AG04449 (cell line): ENCODE measurements at regions not wholly inside any gene's neighbourhood (a gene's known extent, or its start where the extent isn't known, plus 50 kb on each side); places are given as distances from the start of the nearest gene placed in this dataset.

ENCODE experiments used
- CTCF ChIA-PET: fragments of 350-600 bp; formaldehyde crosslinking; extraction: SDS; loops from one replicate; lab custom pipeline; 2021; ENCODE audit warnings: antibody characterized with exemption; lab: Yijun Ruan, JAX
- POLR2A ChIA-PET: fragments of 400-600, 350-600 bp; formaldehyde crosslinking; extraction: SDS; loops from one replicate; lab custom pipeline; 2020; ENCODE audit warnings: antibody characterized with exemption, inconsistent platforms; lab: Yijun Ruan, JAX
- DNase-seq: peaks from one replicate; pipeline ENCODE4 v3.0.0-alpha.2; 2010; ENCODE audit warnings: low read depth, low spot score
- H3K4me3 ChIP-seq: 2 replicates; pipeline ENCODE4 v1.5.1; 2011; ENCODE audit warnings: low read depth, mild to moderate bottlenecking, control low read depth, low read length
- TF ChIP-seq, protein P1 (sequence below): IDR thresholded peaks from one replicate; pipeline ENCODE4 v1.5.1; 2011; ENCODE audit warnings: mild to moderate bottlenecking, moderate library complexity, low read length, control low read depth, inconsistent platforms; ENCODE audit not compliant: insufficient read depth; ENCODE audit errors: missing control alignments

DNA sequence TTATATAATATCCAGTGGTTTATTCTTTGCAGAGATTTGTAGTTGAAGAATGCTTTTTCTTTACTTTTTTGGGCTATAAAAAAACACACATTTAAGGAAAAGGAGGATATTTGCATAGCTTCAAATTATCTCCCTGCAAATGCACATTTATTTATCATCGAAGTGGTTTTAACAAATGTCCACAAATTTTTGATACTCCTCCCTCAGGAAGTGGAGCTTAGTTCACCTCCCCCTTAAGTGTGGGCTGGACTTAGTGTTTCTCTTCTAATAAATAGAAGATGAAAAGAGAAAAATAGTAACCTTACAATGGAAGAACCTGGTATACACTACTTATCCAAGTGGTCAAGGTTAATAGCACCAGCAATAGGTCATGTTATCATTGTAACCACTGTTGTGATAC, 537.6 kb downstream of the ARL4A start:
- ChIA-PET POLR2A (no interaction called here), CTCF (no interaction called here)
- no peak for DNase-seq
- TF ChIP-seq, protein P1, sequence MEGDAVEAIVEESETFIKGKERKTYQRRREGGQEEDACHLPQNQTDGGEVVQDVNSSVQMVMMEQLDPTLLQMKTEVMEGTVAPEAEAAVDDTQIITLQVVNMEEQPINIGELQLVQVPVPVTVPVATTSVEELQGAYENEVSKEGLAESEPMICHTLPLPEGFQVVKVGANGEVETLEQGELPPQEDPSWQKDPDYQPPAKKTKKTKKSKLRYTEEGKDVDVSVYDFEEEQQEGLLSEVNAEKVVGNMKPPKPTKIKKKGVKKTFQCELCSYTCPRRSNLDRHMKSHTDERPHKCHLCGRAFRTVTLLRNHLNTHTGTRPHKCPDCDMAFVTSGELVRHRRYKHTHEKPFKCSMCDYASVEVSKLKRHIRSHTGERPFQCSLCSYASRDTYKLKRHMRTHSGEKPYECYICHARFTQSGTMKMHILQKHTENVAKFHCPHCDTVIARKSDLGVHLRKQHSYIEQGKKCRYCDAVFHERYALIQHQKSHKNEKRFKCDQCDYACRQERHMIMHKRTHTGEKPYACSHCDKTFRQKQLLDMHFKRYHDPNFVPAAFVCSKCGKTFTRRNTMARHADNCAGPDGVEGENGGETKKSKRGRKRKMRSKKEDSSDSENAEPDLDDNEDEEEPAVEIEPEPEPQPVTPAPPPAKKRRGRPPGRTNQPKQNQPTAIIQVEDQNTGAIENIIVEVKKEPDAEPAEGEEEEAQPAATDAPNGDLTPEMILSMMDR, result no peak
- no peak overlapping the region for H3K4me3 ChIP-seq

DNA sequence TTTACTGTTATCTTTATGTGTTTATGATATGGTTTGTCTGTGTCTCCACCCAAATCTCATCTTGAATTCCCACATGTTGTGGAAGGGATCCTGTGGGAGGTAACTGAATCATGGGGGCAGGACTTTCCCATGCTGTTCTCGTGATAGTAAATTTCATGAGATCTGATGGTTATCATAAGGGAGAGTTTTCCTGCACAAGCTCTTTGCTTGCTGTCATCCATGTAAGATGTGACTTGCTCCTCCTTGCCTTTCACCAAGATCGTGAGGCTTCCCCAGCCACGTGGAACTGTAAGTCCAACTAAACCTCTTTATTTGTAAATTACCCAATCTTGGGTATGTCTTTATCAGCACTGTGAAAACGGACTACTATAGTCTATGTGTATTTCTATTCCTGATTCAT, 539.0 kb downstream of the ARL4A start:
- ChIA-PET CTCF (no interaction called here), POLR2A (no interaction called here)
- H3K4me3 ChIP-seq, result no peak overlapping the region
- DNase-seq, result no peak
- TF ChIP-seq, protein P1, result no peak

DNA sequence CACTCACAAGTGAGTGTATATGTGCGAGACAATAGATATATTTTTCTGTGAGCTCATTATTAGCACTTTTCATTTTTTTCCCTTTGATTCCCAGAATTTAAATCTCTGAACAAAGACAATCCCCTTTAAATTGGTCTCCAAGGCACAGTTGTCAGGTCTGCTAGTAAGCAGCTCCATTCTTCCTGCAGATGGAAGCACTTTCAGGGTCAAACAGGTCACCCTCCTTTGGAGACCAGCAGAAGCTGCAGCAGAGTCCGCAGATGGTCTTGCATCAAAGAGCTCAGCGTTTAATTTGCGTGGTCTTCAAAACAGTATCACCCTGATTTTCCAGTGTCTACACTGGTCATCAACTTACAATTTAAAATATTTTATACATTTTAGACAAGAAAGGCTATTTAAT, 543.8 kb downstream of the ARL4A start:
- H3K4me3 ChIP-seq, result no peak overlapping the region
- ChIA-PET POLR2A (no interaction called here), CTCF (no interaction called here)
- no peak for DNase-seq
- TF ChIP-seq, protein P1, result no peak

DNA sequence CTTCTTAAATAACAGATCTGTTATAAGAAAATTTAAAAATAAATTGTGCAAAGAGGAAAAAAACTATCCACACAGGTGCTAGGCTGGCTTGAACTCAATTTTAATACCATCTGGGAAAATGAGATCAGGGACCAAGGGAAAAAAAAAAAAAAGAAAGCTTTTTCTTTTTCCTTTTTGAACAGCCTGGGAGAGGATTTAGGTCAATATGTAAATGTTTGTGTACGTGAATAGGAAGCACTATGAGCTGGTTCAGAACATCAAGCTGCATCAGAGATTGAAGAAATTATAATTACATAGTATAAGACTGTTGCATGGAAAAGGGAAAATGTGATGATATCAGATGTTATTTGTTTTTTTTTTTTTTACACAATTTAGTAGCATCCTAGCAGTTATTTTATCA, 548.0 kb downstream of the ARL4A start:
- POLR2A ChIA-PET, result no interaction called here
- no peak for DNase-seq
- H3K4me3 ChIP-seq, result no peak overlapping the region
- TF ChIP-seq, protein P1, result no peak
- CTCF ChIA-PET, result no interaction called here

DNA sequence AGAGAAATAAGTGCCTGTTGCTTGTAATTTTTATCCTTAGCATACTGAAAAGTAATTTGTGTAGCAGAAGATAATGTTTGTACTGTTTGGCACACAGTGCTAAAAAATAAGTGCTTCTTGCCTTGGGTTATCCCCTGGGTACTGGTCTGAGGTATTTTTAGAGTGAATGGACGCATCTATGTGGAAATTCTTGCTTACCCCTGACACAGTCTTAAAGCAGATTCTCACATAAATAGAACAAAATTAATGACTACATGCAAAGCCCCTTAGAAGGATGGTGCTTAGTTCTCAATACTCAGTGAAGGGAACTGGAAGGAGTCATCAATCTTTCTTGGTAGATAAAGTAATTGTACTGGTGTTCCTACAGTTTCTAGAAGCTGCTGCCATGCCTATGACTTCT, 548.6 kb downstream of the ARL4A start:
- CTCF ChIA-PET, result no interaction called here
- no peak for DNase-seq
- no peak overlapping the region for H3K4me3 ChIP-seq
- TF ChIP-seq, protein P1, result no peak
- POLR2A ChIA-PET, result no interaction called here

DNA sequence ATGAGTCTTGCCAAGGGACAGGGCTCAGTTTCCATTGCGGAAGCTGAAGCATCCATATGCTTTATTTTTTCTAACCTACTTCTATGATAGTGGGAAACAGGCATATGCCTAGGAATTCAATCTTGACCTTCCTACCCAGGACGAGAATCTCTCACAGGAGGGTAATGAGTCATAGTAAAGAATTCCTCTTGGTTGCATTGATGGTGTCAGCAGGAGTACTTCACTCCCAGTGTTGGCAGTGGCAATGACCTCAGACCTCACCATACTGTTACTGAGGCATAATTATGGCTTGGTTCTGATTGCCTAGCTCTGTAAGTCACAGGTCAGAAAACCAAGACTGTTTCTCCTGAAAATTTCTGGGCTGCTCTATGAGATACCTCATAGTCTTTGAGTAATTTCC, 552.9 kb downstream of the ARL4A start:
- TF ChIP-seq, protein P1, result no peak
- ChIA-PET CTCF (no interaction called here), POLR2A (no interaction called here)
- no peak for DNase-seq
- H3K4me3 ChIP-seq, result no peak overlapping the region
